GM12873 (cell line): ENCODE measurements at regions not wholly inside any gene's neighbourhood (a gene's known extent, or its start where the extent isn't known, plus 50 kb on each side); places are given as distances from the start of the nearest gene placed in this dataset.

Source experiments
- TF ChIP-seq, protein P1 (sequence below): IDR thresholded peaks from 2 replicates; pipeline ENCODE4 v1.5.1; 2012; ENCODE audit warnings: low read depth, mild to moderate bottlenecking, moderate library complexity, low read length, control low read depth; ENCODE audit not compliant: insufficient read depth; ENCODE audit errors: missing control alignments

GRCh38 chr20:7500231-7500663 is 440.0 kb downstream of the HAO1 start:
- TF ChIP-seq, protein P1, sequence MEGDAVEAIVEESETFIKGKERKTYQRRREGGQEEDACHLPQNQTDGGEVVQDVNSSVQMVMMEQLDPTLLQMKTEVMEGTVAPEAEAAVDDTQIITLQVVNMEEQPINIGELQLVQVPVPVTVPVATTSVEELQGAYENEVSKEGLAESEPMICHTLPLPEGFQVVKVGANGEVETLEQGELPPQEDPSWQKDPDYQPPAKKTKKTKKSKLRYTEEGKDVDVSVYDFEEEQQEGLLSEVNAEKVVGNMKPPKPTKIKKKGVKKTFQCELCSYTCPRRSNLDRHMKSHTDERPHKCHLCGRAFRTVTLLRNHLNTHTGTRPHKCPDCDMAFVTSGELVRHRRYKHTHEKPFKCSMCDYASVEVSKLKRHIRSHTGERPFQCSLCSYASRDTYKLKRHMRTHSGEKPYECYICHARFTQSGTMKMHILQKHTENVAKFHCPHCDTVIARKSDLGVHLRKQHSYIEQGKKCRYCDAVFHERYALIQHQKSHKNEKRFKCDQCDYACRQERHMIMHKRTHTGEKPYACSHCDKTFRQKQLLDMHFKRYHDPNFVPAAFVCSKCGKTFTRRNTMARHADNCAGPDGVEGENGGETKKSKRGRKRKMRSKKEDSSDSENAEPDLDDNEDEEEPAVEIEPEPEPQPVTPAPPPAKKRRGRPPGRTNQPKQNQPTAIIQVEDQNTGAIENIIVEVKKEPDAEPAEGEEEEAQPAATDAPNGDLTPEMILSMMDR = no peak

DNA sequence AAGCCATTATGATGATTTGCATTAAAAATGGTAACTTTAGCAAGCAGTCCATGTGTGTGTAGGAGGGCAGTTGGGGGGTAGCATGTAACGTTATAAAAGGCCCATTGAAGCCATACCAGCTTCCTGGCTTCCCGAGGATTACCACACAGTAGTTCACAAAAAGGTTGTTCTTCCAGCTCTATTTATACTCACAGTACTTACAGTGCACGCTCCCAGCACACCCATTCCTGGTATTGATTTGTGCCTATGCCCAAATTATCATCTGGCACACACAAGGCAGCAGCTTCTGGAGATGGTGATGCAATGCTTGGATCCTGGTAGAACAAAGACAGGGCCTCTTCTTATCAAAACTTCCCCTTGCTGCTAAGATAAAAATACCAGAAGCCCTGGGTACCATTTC is 436.8 kb downstream of the HAO1 start:
- TF ChIP-seq, protein P1 = no peak

DNA sequence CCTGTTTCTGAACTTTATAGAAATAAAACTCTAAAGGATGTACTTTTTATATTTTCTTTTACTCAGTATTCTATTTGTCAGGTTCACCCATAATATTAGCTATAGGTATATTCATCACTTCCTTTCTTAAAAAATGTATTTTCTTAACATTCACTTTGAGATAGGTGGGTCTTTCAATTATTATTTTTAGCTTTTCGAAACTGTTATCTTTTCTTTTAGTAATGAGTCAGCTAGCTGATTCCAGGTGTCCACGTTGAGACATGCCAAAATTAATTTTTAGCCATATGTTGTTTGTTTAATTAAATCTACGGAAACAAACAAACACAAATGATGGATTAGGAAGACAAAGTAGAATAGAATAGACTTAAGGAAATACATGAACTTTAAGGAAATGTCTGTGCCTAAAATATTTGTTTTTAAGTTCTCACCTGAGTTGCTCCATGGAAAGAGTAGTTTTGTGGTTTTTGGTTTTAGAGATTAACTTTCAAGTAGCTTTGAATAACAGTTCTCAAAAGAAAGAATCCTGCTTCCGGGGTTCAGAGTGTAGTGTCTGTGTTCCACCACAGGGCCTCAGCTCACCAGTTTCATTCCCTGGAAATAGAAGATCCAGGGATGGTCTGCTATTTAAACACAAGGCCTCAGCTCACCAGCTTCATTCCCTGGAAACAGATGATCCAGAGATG is 435.0 kb downstream of the HAO1 start:
- TF ChIP-seq, protein P1 = peak; percentile 35

DNA sequence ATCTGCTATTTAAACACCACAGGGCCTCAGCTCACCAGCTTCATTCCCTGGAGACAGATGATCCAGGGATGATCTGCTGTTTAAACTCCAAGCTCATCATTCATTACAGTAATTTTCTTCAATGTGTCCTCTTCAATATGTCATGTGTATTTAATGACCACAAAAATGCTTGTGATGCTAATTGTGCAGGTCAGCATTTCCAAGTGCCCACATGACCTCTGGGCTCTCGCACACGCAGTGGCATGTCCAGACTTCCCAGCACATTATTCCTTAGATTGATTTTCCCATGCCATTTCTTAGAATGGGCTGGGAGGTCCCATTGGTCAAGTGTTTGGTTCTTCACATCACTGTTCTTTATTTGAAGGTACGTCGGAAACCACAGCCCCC is 434.4 kb downstream of the HAO1 start:
- TF ChIP-seq, protein P1 = no peak

GRCh38 chr20:7516621-7517111 is 423.6 kb downstream of the HAO1 start:
- TF ChIP-seq, protein P1 = no peak

DNA sequence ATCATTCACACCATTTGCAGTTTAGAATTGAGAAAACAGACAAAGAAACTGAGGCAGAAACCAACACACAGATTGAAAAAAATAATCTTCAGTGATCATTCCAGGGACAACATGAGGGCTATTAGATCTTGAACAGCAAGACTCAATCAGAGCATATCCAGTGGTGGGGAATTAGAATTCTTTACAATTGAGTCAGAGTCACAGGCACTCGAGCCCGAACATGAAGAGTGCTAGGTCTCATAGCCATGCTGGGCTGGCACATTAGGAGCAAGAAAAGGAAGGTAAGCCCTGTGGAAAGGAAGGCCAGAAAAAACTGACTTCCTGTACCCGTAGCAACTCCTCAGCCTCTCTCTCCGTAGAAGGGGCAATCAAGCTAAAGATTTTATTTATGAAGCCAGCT is 419.9 kb downstream of the HAO1 start:
- TF ChIP-seq, protein P1 = no peak

- TF ChIP-seq, protein P1 = no peak
Observed at GRCh38 chr20:7523288-7523687, 417.0 kb downstream of the HAO1 start.
